Activated naive CD4-positive, alpha-beta T cell (primary cell): ENCODE measurements at regions not wholly inside any gene's neighbourhood (a gene's known extent, or its start where the extent isn't known, plus 50 kb on each side); places are given as distances from the start of the nearest gene placed in this dataset.

ENCODE experiments used
- DNase-seq, 4 experiments: peaks; one replicate each; lab custom pipeline; 2025; lab: John Stamatoyannopoulos, UW

DNA sequence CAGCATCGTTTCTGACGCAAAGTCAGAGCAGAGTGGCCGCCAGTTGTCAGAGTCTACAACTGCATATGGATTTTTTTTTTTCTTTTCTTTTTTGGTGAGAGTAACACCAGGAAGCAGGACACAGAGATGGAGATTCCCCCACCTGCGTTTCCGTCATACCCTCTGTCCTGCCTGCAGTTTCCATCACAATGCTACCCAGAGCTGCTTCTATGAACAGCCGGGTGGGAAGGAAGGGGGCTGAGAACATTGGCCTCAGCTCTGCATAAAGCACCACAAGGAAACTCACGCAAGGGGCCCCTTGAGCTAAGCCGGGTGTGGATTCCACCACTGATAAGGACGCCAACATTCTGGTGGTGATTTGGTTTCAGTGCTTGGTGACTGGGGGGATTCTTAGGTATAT, 183.5 kb upstream of the AFDN start:
- DNase-seq, result no peak

DNA sequence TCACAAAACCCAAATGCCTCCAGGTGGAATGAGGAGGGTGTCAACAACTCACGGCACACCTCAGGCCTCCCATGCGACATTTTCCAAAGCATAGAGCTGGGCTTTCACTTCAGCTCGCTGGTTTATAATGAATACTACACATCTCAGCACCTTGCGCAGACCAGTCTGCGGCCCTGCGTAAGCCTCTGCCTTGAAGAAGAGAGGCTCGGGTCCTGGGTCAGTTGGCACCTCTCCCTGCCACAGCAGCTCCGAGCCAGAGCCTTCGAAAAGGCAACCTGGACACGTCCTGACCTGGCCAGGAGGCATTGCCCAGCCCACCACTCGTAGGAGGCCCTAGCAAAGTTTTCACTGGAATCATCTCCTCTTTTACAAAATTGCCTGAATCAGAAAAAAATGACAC, 183.0 kb upstream of the AFDN start:
- no peak for DNase-seq

DNA sequence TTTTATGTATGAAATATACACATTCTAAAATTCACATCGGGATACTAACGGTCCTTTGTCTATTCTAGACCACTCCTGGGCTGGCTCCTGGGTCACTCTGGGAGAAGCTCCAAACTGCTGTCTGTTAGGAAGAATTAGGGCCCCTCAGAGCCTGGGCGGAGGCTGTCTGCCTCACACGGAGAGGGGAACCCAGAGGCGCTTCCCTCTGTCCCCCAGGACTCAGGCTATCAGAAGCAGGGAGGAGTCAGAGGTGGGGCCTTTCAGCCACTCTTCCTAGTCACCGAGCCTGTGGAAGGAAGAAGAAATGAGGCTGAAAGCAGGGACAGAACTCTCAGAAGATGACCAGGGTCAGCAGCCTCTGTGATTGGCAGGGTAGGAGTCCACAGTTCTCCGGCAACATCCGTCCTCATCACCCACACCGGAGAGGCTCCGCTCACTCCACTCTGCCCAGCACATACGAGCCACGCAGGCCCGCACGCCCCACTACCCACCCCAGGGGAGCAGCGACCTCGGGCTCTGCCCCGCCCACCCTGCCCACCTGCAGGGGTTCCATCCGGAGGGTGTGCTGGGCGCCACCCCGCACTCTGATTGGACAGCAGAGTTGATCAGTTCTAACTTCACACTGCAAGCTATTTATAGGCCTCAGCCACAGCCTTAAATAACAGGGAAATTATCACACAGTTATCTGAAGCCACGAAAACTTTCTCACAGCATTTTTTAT, 182.1 kb upstream of the AFDN start:
- no peak for DNase-seq

DNA sequence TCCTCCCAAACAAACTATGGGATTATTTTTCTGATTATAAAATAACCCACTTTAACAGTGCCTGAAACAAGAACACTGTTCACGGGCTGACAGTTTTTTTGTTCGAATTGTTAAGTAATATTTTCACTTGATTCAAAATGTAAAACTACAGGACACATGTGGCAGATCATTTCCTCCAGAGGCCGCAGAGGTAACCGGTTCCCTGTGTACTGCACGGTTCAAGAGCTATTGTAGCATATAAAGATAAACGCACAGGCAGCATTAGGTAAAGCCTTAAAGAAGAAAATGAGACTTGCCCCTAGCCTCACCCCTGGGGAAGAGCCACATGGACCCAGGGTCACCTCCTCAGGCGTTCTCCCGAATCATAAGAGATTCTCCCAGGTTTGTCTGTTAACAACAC, 181.3 kb upstream of the AFDN start:
- no peak for DNase-seq

DNA sequence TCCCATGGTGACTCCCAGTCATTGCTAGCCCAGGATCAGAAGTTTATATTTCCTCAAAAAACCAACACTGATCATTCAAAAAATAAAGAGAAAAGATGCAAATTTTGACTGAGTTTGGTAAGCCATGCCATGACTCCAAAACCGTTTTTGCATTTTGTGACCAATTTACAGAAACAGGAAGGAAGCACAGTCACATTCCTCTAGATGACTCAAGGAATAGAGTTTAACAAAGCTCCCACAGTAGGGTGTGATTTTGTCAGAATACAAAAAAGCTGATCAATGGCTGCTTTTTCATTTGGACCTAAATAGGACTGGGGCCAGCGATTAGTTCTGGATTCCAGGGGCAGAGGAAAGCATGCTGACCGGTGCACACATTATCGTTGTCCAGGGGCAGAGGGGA, 179.4 kb upstream of the AFDN start:
- DNase-seq, result no peak

DNA sequence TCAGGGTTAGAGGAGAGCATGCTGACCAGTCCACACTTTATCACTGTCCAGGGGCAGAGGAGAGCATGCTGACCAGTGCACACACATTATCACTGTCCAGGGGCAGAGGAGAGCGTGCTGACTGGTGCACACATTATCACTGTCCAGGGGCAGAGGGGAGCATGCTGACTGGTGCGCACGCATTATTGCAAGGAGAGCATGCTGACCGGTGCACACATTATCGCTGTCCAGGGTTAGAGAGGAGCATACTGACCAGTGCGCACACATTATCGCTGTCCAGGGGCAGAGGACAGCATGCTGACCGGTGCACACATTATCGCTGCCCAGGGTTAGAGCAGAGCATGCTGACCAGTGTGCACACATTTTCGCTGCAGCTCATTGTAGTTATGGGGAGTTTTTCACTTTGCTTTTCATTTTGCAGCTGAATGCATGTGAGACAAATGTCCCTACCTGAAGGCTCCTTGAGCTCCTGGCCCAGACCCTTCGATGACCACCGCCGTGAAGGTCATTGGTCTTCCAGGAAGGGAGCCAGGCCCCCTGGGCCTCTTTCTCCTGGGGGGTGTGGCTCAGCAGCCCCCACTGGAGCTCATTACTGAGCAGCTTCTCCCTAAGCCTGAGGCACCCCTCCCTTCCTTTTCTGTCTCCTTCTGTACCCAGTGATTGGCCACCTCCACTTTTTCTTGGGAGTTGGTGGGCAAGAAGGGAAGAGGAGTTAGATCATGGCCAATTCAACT, 178.8 kb upstream of the AFDN start:
- no peak for DNase-seq

DNA sequence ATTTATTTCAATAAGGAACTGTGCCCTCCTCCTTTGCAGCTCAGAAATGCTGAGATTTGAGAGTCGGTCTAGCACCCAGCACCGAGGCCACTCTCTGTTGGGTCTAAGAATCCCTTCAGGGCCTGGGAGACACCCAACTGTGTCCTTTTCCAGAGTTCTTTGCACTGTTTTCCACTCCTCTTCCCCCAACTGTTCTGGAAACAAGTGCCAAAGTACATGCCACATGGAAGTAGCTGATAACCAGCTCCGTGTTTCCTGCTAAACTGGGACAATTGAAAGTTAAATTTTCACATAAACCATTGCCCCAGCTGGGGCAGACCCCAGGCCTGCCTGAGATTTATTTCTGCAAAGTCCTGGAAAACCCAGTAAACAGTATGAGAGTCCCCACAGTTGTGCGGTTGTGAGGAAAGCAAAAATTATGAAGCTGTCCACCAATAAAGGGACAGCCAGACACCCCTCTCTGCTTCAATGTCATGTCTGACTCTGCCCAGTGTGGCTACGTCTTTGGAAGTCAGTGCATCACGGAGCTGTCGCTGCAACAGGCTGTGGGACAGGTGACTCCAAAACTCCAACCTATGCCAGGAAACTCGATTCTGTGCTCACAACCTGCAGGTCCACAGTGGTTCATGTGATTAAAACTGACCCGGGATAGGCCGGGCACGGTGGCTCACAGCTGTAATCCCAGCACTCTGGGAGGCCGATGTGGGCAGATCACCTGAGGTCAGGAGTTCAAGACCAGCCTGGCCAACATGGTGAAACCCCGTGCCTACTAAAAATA, 178.0 kb upstream of the AFDN start:
- no peak for DNase-seq

DNA sequence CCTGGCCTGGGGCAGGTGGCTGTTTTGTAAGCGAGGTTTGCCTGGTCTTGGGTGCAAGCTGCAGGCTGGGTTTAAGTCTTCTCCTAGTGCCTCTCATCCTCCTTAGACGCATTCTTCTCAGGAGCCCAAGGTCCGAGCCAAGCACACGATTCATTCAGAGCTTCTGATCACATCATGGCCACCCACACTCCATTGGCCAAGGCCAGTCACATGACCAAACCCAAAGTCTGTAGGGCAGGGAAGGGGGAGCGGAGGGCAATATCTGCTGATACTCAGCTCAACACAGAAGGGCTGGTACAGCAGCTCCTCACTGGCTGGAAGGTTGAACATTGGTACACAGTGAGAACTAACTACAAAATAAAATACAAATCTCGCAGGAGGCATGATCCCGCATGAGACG, 177.2 kb upstream of the AFDN start:
- no peak for DNase-seq

DNA sequence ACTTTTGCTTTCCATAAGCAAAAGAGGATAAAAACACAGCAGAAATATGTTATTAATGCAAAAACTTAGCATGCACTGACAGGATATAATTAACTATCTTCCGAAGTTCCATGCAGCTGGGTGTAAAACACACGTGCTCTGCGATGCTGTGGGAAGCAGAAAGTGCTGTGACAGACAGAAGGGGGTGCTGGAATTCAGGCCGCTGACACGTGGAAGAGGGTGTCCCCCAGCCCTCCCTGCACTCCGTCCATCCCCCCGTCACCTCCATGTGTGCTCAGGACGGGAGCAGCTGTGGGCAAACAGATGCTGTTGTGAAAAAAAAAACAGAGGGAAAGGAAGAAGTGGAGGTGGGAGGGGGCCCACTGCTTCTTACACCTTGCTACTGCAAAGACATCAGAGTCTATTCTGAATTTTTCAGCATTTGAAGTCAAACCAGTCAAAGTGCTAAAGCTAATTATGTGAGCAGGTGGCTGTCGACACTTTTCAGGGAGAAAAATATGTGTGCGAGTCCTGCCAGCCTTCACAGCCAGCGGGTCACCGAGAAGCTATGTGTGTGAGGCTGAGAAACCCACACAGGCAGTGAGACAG, 175.9 kb upstream of the AFDN start:
- DNase-seq, result no peak

DNA sequence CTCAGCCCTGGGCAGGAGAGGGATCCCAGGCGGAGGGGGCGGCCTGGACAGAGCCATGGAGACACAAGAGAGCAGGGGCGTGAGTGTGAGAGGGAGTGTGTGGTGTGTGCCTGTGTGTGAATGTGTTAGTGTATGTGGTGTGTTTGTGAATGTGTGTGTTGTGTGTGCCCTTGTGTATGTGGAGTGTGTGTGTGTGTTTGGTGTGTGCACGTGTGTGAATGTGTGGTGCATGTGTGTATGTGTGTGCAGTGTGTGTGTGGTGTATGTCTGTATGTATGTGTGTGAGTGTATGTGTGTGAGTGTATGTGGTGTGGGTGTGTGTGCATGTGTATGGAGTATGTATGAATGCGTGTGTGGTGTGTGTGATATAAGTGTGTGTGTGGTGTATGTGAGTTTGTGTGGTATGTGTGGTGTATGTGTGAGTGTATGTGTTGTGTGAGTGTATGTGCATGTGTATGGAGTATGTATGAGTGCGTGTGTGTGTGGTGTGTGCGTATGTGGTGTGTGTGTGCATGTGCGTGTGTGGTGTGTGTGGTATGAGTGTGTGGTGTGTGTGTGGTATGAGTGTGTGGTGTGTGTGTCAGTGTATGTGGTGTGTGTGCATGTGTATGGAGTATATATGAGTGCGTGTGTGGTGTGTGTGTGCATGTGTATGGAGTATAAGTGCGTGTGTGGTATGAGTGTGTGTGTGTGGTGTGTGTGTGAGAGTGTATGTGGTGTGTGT, 175.2 kb upstream of the AFDN start:
- no peak for DNase-seq

DNA sequence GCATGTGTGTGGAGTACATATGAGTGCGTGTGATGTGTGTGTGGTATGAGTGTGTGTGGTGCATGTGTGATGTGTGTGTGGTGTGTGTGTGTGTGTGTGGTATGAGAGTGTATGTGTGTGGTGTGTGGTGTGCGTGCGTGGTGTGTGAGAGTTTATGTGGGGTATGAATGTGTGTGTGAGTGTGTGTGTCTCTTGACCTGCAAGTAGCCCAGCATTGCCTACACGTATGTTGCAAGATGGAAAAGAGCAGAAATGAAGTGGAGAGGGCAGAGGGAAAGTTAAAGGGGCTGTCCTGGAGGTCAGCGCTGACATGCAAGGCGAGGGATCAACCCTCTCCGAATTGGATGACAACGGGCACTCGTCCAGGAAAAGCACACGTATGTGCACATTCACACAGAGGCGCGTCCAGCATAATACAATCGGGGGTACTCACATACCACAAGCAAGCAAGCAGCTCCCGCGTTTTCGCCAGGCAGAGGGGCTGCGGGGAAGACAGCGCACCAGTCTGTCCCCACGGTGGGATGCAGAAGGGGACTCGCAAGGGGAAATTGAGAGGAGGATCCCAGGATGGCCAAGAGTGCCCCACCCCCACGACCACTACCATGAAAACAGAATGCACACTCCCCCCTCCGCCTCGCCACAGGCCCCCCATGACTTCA, 174.5 kb upstream of the AFDN start:
- DNase-seq, result no peak

DNA sequence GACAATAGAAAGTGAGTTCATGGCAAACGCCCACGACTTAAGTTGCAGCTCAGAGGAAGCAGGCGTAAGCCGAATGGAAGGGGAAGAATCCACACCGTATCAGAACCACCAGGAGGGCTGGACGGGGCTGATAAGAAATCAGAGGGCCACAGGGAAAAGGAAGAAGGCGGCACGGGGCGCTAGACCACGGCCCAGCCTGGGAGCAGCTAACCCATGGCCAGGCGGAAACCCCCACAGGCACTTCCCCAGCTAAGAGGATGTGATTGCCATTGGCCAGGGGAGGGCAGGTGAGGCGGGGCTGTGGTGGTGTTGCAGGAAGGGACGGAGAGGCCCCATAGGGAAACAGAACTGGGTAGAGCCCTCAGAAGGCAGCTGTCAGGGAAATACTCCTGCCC, 174.0 kb upstream of the AFDN start:
- DNase-seq, result no peak

DNA sequence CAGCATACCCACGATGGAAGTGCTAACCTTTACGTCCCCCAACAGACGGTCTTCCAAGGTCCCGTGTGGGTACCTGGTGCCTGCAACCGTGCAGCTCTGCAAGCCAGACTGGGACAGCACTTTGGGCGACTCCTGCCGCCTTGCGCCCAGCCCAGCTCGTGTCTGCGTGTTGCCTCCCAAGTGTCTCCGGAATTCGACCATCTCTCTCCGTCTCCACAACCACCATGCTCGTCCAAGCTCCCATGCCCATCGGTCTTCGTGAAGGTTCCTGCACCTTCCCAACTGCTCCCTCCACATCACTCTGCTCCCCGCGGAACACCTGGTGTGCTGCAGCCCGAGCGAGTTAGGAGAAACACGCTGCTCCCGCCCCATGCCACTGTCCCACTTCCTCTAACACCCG, 173.2 kb upstream of the AFDN start:
- DNase-seq, result no peak

DNA sequence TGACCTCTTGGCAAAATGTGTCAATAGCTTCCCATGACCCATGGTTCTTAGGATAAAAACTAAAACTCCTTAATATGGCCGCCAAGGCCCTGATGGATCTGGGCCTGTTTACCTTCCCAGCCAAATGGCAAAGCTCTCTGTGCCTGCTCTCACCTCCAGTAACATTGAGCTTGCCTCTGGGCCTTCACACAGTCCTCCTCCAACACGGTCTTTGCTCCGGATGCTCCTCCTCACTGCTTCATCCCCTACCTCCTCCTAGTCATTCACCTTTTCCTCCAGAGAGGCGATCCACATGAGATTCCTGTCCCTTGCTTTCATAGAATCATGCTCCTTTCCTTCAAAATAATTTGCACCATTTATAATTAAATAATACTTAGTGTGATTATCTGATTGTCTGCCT, 172.3 kb upstream of the AFDN start:
- no peak for DNase-seq

DNA sequence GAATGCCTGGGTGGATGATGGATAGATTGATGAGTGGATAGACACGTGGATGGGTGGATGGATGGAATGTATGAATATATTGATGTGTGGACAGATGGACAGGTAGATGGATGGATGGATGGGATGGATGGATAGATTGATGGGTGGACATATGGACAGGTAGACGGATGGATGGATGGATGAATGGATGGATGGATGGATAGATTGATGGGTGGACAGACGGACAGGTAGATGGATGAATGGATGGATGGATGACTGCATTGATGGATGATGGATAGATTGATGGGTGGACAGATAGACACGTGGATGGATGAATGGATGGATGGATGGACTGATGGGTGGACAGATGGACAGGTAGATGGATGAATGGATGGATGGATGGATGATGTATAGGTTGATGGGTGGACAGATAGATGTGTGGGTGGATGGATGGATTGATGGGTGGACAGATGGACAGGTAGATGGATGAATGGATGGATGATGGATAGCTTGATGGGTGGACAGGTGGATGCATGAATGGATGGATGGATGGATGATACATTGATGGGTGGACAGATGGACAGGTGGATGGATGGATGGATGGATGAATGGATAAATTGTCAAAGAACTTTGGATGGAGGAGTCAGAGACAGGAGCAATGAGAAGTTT, 171.4 kb upstream of the AFDN start:
- DNase-seq, result no peak

DNA sequence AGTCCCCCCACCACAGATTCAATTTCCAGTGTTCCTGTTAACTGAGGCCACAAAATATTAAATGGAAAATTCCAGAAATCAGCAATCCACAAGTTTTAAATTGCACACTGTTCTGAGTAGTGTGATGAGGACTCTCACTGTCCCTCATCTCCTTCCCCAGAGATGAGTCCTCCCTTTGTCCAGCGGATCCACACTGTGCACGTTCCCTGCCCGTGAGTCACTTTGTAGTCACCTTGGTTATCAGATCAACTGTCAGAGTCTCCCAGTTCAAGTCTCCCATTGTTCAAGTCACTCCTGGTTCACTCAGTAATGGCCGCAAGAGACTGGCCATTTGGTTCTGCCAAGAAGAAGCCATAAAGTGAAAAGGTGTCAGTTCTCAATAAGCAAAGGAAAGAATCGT, 168.6 kb upstream of the AFDN start:
- DNase-seq, result no peak

DNA sequence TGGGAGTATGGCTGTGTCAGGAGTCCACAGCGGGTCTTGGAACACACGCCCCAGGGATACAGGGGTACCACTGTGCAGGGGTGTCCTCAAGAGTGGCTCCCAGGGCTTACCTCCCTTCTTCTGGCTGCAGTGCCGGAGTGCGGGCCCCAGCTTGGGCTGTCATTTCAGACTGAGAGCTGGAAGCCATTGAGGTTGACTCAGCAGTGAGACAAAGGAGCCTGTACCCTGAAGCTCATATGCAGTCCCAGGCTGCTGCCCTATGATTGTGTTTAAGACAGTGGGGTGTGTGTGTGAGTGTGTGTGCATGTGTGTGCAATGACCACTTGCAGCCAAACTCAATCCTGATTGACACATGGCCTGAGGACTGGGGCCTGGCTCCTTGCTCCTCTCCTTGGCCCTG, 167.7 kb upstream of the AFDN start:
- DNase-seq, result no peak

DNA sequence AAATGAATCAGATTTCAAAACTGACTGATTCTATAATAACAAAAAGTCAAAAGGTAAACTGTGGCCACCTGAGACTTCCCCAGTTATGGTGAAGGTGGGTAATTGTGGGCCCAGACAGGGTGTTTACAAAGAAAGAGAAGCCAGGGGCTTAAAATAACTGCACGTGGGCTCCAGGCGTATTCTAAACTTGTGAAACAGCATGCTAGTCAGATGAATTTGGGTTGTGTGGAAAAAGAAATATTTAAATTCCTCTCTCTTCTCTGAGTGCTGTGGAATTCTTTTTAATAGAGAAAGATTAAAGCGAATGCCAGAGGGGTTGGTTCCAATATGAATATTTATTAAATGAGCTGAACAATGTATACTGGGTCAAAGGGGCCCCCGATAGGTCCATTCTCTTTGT, 166.3 kb upstream of the AFDN start:
- no peak for DNase-seq

DNA sequence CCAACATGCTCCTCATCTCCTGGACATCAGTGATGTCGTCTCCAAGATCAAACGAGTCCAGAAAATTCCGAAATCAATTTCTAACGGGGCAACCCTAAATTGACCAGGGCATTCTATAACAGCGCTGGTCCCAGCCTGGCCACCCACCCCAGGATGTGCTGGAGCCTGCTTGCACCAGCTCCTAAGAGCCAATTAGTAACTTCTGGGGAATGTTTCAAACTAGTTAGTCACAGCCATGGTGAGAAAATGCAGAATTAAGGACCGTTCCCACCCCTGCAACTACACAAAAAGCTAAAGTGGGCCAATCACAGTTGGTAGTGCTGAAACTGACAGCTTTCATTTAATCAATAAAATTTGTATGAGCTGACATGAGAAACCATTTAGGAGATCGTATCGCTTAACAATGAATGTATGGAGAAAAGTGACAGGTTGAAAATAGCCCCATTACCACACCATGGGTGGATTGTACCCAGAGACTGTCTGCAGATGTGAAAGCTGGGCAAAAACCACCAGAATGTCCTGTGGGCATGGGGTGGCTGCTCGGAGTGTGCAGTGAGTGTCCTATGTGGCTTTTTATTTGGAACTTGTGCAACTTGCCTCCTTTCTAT, 165.7 kb upstream of the AFDN start:
- DNase-seq, result no peak

DNA sequence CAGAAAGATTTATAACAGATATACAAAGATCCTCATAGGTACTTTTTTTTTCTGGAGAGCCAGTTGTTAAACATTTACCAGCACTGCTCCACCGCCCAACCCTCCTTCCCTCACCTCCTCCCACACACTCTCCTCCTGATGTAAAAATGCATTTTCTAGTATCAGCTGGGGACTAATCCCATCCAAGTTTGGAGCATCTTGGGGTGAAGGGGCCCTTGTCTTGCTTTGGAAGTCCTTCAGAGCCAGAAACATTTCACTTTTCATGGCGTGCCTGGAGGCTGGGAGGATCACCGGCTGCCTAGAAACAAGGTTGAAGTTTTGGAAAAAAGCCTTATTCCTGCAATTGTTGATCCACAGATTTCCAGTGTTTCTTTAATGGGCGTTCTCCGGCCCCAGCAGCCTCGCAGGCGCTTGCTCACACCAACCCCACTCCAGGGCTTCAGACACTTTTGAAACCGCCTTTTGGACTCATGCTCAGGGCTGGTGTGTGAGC, 165.1 kb upstream of the AFDN start:
- no peak for DNase-seq
